Fibroblast of mammary gland (primary cell): ENCODE measurements at regions not wholly inside any gene's neighbourhood (a gene's known extent, or its start where the extent isn't known, plus 50 kb on each side); places are given as distances from the start of the nearest gene placed in this dataset.

Experiments
- DNase-seq: peaks from one replicate; pipeline ENCODE4 v3.0.0-alpha.2; 2010; ENCODE audit warnings: low read depth
- H3K4me3 ChIP-seq: 2 replicates; pipeline ENCODE4 v1.5.1; 2011; ENCODE audit warnings: low read depth, mild to moderate bottlenecking, low read length, moderate library complexity; ENCODE audit not compliant: control insufficient read depth
- CTCF ChIP-seq: conservative IDR thresholded peaks from 2 replicates; pipeline ENCODE4 v1.5.1; 2011; ENCODE audit warnings: low read depth, low read length, inconsistent platforms; ENCODE audit not compliant: control insufficient read depth, insufficient read depth

DNA sequence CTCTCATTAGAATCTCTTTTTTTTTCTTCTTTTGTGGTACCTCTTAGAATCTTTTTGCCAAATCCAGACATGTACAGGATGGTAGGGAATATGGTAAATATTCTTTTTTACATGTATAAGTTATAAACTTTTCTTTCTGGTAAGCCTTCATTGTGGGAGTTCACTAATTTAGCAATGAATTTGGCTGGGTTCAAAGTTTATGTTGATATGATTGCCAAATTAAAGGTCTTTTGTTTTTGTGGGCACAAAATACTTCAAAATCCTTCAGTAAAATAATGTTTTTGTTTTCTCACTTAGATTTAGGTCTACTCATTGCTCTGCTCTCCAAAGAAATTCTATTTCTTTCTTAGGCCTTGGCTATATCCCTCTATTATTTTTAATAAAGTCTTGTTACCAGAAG lies 1405.9 kb upstream of the ALCAM start:
- TF ChIP-seq CTCF = no peak
- DNase-seq = no peak
- no peak overlapping the region for H3K4me3 ChIP-seq

DNA sequence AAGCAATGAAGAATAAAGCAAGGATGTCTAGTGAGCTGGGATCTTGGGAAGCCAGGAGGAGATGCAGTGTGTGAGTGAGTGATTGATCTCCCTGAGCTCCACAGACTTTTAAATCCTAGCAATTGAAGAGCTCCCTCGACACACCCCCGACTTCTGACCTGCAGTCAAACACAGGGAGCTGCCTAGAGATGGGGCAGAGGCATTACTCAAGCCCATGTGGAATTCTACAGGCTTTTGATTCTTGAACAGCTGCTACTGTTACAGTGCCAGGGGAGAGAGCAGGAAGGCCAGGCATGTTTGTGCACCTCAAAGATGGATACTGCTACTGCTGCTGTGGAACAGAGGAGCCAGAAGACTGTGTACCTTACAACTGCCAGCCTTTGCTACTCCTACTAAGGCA lies 1403.1 kb upstream of the ALCAM start:
- no peak for TF ChIP-seq CTCF
- no peak for DNase-seq

DNA sequence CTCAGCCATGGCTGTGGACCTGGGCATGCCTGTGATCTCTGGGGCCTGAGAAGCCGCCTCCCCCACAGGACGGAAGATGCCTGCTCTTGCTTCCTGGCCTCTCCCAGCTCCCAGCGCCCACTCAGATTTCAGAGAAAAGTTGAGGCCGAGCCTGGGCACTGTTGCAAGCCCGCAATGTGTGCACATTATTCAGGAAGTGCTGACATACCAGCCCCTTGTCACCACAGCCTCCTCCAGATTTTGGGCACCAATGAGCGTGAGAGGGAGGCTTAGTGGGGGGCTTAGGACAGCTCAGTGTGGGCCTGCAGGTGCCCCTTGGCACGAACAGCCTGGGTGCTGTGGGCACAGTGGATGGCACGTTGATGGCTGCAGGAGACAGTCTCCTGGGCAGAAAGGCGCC lies 1400.9 kb upstream of the ALCAM start:
- no peak overlapping the region for H3K4me3 ChIP-seq
- no peak for TF ChIP-seq CTCF
- no peak for DNase-seq

More for the DNA sequence above, 1403.1 kb upstream of the ALCAM start:
- no peak overlapping the region for H3K4me3 ChIP-seq

GRCh38 chr3:103966749-103967148 lies 1400.0 kb upstream of the ALCAM start:
- DNase-seq = no peak
- TF ChIP-seq CTCF = no peak
- H3K4me3 ChIP-seq = no peak overlapping the region

DNA sequence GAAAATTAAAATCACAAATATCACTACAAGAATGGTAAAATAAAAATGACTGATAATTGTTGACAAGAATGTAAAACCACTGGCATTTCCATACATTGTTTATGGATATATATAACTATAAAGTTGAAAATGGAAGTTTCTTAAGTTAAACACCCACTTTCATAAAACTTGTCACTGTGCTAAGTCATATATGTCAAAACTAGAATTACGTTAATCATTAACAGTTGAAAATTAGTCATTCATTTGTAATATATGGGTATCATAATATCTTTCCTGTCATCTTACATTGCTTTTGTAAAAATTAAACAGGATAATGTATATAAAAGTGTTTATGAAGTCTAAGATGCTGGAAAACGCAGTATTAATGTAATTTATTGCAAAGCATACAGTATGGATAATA lies 1398.6 kb upstream of the ALCAM start:
- no peak overlapping the region for H3K4me3 ChIP-seq
- no peak for DNase-seq
- TF ChIP-seq CTCF = no peak

GRCh38 chr3:103968751-103969150 lies 1398.0 kb upstream of the ALCAM start:
- TF ChIP-seq CTCF = no peak

DNA sequence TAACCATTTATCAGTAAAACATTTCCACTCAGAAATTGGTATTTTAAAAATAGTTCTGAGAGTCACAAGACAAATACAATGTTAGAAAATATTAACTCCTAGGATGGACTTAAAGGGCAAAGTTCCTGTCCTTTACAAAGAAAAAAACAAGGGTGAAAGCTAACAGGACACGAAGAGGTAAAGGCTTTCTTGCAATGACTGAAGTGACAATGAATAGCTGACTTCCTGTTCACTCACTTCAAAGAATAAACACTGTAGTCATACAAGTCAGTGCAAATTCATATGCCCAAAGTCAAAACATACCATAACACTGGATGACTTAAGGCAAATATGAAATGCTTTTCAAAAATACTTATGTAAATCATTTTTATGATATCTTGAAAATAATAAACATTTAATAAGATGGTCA lies 1389.8 kb upstream of the ALCAM start:
- TF ChIP-seq CTCF = no peak
- no peak overlapping the region for H3K4me3 ChIP-seq
- no peak for DNase-seq

More at GRCh38 chr3:103968751-103969150, 1398.0 kb upstream of the ALCAM start:
- no peak for DNase-seq
- no peak overlapping the region for H3K4me3 ChIP-seq
